Activated CD4-positive, alpha-beta T cell treated with anti-CD3 and anti-CD28 coated beads for 36 hours (primary cell): ENCODE measurements at regions not wholly inside any gene's neighbourhood (a gene's known extent, or its start where the extent isn't known, plus 50 kb on each side); places are given as distances from the start of the nearest gene placed in this dataset.
"Not testable (repeated sequence)": the region's sequence is repeated elsewhere in the genome, so short reads cannot be mapped to it uniquely, and the experiment has no call there.

Experiments
- ATAC-seq: fragments of 200-7000 bp; cut with Tn5 transposase; one replicate; pipeline ENCODE4 v1.10.0; 2021; ENCODE audit warnings: mild to moderate bottlenecking, moderate library complexity
- CTCF ChIA-PET: fragments of 350-600 bp; sonication (Branson Sonifier 250); formaldehyde crosslinking; loops from one replicate; lab custom pipeline; 2021; ENCODE audit warnings: antibody characterized with exemption; lab: Charles Lee
- POLR2A ChIA-PET: fragments of 350-600 bp; sonication (Branson Sonifier 250); formaldehyde crosslinking; loops from one replicate; lab custom pipeline; 2021; ENCODE audit warnings: antibody characterized with exemption, inconsistent platforms; lab: Charles Lee
- DNase-seq: peaks from one replicate; pipeline ENCODE4 v3.0.0-alpha.2; 2020
- H3K27ac Mint-ChIP-seq: one replicate; pipeline ENCODE4 v1.8.0; 2021; ENCODE audit warnings: mixed read lengths
- H3K27me3 Mint-ChIP-seq: one replicate; pipeline ENCODE4 v1.8.0; 2021; ENCODE audit warnings: mixed read lengths
- H3K36me3 Mint-ChIP-seq: one replicate; pipeline ENCODE4 v1.8.0; 2021; ENCODE audit warnings: low read depth, mixed read lengths
- H3K4me1 Mint-ChIP-seq: one replicate; pipeline ENCODE4 v1.8.0; 2021; ENCODE audit warnings: mixed read lengths
- H3K4me3 Mint-ChIP-seq: one replicate; pipeline ENCODE4 v1.8.0; 2021; ENCODE audit warnings: mild to moderate bottlenecking, moderate library complexity, mixed read lengths
- H3K9me3 Mint-ChIP-seq: one replicate; pipeline ENCODE4 v1.8.0; 2021; ENCODE audit warnings: low read depth, mixed read lengths
- intact Hi-C, 2 experiments: fragments of 100-400 bp; cut with DNase I in 1 of 2; cut with micrococcal nuclease in 1 of 2; formaldehyde crosslinking; loops; one replicate each; pipeline versions ENCODE4 v1.14.2 to v1.15.1; 2022 to 2024; cut with DNase I, micrococcal nuclease

DNA sequence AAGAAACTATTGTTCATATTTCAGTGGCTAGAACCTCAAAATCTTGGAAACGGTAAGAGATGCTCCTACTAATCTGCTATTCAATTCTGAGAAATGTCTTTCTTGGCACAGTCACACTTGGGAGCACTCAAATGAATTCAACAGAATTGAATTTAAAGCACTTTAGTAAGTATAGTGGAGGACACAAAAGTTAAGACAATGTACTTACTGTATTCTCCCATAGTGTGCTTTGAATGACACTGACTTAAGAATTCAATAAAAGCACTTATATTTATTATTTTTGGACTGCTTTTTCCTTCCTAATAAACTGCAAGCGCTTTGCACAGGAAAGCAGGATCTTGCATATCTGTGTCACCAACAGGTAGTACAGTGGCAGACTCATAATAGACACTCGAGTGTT lies 156.1 kb upstream of the RIMS1 start:
- POLR2A ChIA-PET, result no interaction called here
- DNase-seq (no peak), ATAC-seq (no peak)
- Mint-ChIP-seq H3K27ac (no peak overlapping the region), H3K36me3 (no peaks in the 10 kb centered on the region), H3K9me3 (peaks cover 4% of the 10 kb centered on the region), H3K4me1 (no peaks in the 10 kb centered on the region), H3K4me3 (no peak overlapping the region), H3K27me3 (no peaks in the 10 kb centered on the region)
- CTCF ChIA-PET, result no interaction called here
- intact Hi-C loops, result no loop called here

DNA sequence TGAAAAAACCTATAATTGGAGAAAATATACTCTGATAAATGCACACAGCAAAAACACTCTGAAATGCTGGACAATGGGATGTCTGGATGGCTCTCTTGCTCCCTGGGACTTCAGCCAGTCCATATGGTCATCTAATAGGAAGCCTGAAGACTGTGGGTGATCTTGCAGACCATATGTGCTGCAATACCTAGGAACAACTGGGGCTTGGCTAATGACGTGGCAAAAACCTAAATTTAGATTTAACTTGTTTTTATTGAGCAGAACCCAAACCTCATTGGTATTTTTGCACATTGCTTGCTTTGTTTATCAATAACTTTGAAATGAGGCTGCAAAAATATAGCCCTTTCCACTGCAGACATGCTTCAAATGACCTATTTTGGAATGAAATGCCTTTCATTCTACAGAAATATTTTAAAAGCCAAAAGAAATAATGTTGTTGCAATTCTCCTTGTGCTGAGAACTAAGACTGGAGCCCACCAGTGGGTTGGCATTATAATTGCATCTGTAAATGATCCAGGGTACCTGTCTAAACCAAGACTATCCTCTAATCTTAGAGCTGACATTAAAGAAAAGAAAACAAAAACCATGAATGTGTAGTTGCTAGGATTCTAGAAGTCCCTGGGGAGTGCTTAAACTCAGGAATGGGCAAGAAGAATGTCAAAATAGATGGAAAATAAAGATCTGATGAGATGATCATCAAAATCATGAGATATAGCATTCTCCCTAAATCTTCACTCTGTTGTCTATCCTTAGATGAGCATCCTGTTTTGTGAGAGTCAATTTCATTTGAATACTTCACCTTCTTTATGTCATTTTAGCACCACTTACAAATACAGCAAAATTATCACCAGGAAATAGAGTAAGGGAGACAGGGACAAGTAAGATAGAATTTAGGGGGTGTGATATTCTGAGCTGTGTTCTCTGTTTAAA lies 152.1 kb upstream of the RIMS1 start:
- H3K4me3 Mint-ChIP-seq, result no peak overlapping the region
- CTCF ChIA-PET, result no interaction called here
- POLR2A ChIA-PET, result no interaction called here
- DNase-seq (no peak), ATAC-seq (no peak)
- no peaks in the 10 kb centered on the region for H3K9me3 Mint-ChIP-seq
- H3K36me3 Mint-ChIP-seq, result no peaks in the 10 kb centered on the region
- no peak overlapping the region for H3K27ac Mint-ChIP-seq
- H3K4me1 Mint-ChIP-seq, result no peaks in the 10 kb centered on the region
- intact Hi-C loops, result no loop called here
- H3K27me3 Mint-ChIP-seq, result no peaks in the 10 kb centered on the region

DNA sequence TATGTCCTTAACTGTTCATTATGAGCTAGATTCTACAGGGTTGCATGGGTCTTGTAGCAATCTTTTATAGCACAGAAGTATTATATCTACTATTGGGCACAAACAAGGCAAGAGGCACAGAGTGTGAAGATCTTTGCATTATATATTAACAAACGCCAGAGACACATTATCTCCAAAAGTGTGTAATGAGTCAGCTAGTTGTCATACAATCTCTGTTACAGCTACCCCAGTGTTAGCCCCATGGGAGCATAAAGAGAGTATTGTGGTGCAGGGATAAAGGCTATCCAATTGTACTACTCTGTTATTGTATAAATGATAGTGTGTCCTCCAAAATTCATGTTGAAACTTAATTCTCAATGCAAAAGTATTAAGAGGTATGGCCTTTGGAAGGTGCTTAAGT lies 148.4 kb upstream of the RIMS1 start:
- no peak for DNase-seq
- Mint-ChIP-seq H3K36me3 (no peaks in the 10 kb centered on the region), H3K4me1 (no peaks in the 10 kb centered on the region), H3K27ac (no peak overlapping the region), H3K4me3 (no peak overlapping the region), H3K9me3 (peaks cover 1% of the 10 kb centered on the region), H3K27me3 (no peaks in the 10 kb centered on the region)
- CTCF ChIA-PET, result interaction anchor here (0.9 kb wide), 1 partner anchor 10 kb away, joined by 3 read pairs; no protein-coding TSS in a partner anchor
- intact Hi-C loops, result no loop called here
- no peak for ATAC-seq
- POLR2A ChIA-PET, result no interaction called here

DNA sequence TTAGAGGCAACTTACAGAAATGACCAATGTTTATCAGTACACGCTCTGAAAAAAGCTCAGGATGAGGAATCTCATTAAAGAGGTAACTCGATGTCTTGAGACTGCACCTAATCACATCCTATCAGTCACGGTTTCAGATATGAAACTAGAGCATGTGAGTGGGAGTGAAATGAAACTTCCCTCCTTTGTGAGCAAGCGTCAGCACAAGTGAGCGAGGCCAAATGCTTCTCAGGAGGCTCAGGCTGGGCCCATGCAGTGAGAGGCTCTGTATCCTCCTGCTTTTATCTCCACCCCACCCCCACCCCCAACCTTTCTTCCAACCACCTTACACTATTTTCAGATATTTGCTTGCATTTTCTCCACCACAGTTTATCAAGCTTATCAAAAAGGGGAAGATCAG lies 140.8 kb upstream of the RIMS1 start:
- ATAC-seq, result no peak
- CTCF ChIA-PET, result no interaction called here
- Mint-ChIP-seq H3K27me3 (no peaks in the 10 kb centered on the region), H3K4me1 (no peaks in the 10 kb centered on the region), H3K27ac (no peak overlapping the region), H3K9me3 (peaks cover 1% of the 10 kb centered on the region), H3K4me3 (no peak overlapping the region), H3K36me3 (no peaks in the 10 kb centered on the region)
- POLR2A ChIA-PET, result no interaction called here
- DNase-seq, result peak; percentile 5
- intact Hi-C loops, result no loop called here

DNA sequence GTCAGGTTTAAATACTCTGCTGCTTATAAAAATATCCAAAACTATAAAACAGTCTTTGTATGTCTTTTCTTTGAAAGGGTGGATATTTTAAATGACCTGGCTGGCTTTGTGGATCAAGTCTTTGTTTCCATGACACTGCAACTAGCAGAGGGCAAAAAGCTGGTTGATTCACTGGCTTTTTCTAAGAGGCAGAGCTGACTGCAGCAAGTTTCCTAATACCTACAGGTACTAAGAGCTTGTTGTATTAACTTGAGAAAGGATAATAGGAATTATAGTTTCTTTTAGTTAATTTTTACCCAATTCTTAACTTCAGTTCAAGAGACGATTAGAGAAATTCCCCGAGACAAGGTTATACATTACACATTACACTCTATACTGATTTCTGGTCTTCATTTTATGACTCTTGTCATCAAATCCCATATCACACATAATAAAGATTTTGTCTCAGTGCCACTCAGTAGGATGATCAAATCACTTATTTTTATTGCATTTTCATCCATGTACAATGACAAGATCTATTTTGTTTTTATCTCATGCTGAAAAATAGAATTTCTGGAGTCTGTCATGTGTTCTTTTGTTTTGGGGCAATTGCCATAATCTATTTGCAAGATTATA lies 120.1 kb upstream of the RIMS1 start:
- Mint-ChIP-seq H3K36me3 (no peaks in the 10 kb centered on the region), H3K27ac (no peak overlapping the region), H3K4me3 (no peak overlapping the region), H3K9me3 (no peaks in the 10 kb centered on the region), H3K27me3 (no peaks in the 10 kb centered on the region), H3K4me1 (no peaks in the 10 kb centered on the region)
- CTCF ChIA-PET, result interaction anchor here (0.7 kb wide), 1 partner anchor 10 kb away, joined by 3 read pairs; no protein-coding TSS in a partner anchor
- DNase-seq, result no peak
- intact Hi-C loops, result no loop called here
- POLR2A ChIA-PET, result no interaction called here
- ATAC-seq, result no peak

DNA sequence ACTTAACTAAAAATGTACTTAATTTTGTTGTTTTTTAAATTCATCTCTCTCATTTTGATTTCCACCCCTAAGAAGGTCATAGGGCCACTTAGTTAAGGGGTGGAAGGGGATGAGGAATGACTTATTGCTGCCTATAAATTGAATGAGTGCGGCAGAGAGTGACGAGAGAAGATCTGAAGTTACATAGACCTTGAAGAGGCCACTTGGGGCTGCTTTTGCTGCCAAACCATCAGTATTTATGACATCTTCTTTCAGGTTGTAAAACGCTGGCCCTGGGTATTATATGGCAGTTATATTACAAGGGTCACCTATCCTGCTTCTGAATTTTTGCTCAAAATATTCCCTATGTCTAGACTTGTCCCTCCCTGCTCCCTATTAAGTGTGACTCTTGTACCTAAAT lies 119.6 kb upstream of the RIMS1 start:
- H3K9me3 Mint-ChIP-seq, result no peaks in the 10 kb centered on the region
- H3K27ac Mint-ChIP-seq, result no peak overlapping the region
- ChIA-PET POLR2A (no interaction called here), CTCF (interaction anchor here (0.7 kb wide), 1 partner anchor 11 kb away, joined by 3 read pairs; no protein-coding TSS in a partner anchor)
- DNase-seq, result no peak
- no peak overlapping the region for H3K4me3 Mint-ChIP-seq
- H3K27me3 Mint-ChIP-seq, result no peaks in the 10 kb centered on the region
- intact Hi-C loops, result no loop called here
- H3K36me3 Mint-ChIP-seq, result no peaks in the 10 kb centered on the region
- ATAC-seq, result no peak
- no peaks in the 10 kb centered on the region for H3K4me1 Mint-ChIP-seq

DNA sequence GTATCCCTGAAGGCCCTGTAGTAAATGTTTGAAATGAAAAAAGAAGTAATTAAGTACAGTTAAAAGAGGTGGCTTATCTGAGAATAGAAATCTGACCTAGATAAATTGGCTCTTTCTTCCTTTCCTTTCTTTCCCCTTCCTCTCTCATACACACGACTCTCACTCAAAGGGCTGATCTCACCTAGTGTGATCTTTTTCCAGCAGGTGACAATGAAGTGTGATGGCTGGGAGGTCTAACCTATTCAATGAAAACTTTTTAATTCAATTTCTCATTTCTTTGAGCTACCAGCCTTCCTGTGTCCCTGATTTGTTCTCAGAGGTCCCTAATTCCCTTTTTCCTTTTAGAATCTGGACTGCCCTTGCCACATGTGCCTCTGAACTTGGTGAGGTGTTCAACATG lies 118.0 kb upstream of the RIMS1 start:
- ChIA-PET POLR2A (no interaction called here), CTCF (no interaction called here)
- intact Hi-C loops, result no loop called here
- Mint-ChIP-seq H3K27ac (no peak overlapping the region), H3K27me3 (no peaks in the 10 kb centered on the region), H3K4me3 (no peak overlapping the region), H3K9me3 (no peaks in the 10 kb centered on the region), H3K36me3 (no peaks in the 10 kb centered on the region), H3K4me1 (no peaks in the 10 kb centered on the region)
- ATAC-seq (no peak), DNase-seq (no peak)

DNA sequence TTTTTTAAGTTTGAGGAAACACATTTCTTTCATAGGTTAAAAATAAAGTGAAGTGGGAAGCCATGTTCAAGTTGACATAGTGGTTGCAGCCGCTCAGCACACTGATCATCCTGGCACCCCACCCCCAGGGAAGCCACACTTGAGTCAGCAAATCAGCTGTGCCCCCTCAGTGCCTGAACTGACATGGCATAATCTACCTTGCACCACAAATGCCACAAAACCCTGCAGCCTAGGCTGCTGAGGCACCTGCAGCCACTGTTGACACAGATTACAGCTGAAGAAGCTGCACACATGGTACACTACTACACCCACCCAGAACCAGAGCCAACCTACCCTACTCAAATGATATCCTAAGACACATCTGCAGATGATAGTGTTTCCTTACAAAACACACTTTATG lies 77.5 kb upstream of the RIMS1 start:
- Mint-ChIP-seq H3K9me3 (peaks cover 24% of the 10 kb centered on the region), H3K36me3 (no peaks in the 10 kb centered on the region), H3K27me3 (no peaks in the 10 kb centered on the region), H3K4me1 (no peaks in the 10 kb centered on the region), H3K4me3 (no peak overlapping the region), H3K27ac (no peak overlapping the region)
- DNase-seq (no peak), ATAC-seq (no peak)
- POLR2A ChIA-PET, result no interaction called here
- CTCF ChIA-PET, result no interaction called here
- intact Hi-C loops, result no loop called here

DNA sequence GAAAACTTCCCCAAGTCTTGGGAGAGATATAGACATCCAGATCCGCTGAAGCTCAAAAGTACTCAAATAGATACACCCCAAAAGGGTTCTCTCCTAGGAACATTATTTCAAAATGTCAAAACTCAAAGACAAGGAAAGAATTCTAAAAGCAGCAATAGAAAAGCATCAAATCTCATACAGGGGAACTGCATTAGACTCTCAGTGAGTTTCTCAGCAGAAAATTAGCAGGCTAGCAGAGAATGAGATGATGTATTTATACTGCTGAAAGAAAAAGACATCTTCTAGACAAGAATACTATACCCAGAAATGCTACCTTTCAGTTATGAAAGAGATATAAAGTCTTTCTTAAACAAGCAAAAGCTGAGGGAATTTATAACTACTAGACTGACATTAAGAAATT lies 75.5 kb upstream of the RIMS1 start:
- peaks cover 26% of the 10 kb centered on the region for H3K9me3 Mint-ChIP-seq
- no peak for ATAC-seq
- ChIA-PET POLR2A (no interaction called here), CTCF (no interaction called here)
- H3K27me3 Mint-ChIP-seq, result no peaks in the 10 kb centered on the region
- H3K27ac Mint-ChIP-seq, result no peak overlapping the region
- H3K36me3 Mint-ChIP-seq, result no peaks in the 10 kb centered on the region
- intact Hi-C loops, result no loop called here
- H3K4me1 Mint-ChIP-seq, result no peaks in the 10 kb centered on the region
- no peak overlapping the region for H3K4me3 Mint-ChIP-seq
- no peak for DNase-seq

DNA sequence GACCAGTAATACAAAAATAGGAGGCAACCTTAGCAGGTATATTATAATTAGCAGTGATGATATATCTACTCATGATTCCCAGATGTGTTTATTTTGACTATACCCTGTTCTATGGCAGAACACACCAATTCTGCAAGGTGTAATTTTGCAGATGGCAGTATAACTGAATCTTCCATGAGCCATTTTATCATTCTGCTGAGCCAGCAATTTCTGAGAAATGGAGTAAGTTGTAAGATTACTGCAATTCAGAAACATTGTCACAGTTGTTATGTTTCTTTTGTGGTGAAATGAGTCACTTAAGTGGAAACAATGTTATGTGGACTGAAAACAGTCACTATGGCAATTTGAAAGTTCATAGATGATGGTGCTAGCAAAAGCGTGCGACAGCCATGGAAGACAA lies 63.7 kb upstream of the RIMS1 start:
- intact Hi-C loops, result no loop called here
- ATAC-seq, result no peak
- no peak for DNase-seq
- ChIA-PET CTCF (no interaction called here), POLR2A (no interaction called here)
- H3K9me3 Mint-ChIP-seq, result peaks cover 7% of the 10 kb centered on the region
- no peaks in the 10 kb centered on the region for H3K4me1 Mint-ChIP-seq
- H3K36me3 Mint-ChIP-seq, result no peaks in the 10 kb centered on the region
- H3K27me3 Mint-ChIP-seq, result no peaks in the 10 kb centered on the region
- no peak overlapping the region for H3K27ac Mint-ChIP-seq
- H3K4me3 Mint-ChIP-seq, result no peak overlapping the region

DNA sequence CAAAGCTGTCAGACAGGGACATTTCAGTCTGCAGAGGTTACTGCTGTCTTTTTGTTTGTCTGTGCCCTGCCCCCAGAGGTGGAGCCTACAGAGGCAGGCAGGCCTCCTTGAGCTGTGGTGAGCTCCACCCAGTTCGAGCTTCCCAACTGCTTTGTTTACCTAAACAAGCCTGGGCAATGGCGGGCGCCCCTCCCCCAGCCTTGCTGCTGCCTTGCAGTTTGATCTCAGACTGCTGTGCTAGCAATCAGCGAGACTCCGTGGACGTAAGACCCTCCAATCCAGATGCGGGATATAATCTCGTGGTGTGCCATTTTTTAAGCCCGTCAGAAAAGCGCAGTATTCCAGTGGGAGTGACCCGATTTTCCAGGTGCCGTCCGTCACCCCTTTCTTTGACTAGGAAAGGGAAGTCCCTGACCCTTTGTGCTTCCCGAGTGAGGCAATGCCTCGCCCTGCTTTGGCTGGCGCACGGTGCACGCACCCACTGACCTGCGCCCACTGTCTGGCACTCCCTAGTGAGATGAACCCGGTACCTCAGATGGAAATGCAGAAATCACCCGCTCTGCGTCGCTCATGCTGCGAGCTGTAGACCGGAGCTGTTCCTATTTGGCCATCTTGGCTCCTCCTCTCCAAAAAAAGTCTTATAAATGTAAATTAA lies 54.1 kb upstream of the RIMS1 start:
- H3K27me3 Mint-ChIP-seq, H3K4me1 Mint-ChIP-seq, H3K4me3 Mint-ChIP-seq, H3K27ac Mint-ChIP-seq, DNase-seq, CTCF ChIA-PET, ATAC-seq, H3K9me3 Mint-ChIP-seq, intact Hi-C loops, H3K36me3 Mint-ChIP-seq, POLR2A ChIA-PET: not testable (repeated sequence)
